ENCODE measurements at regions not wholly inside any gene's neighbourhood (a gene's known extent, or its start where the extent isn't known, plus 50 kb on each side); places are given as distances from the start of the nearest gene placed in this dataset.

- Histone ChIP-seq H2AFZ (ENCODE audit: low read length) (no peak overlapping the region), H3K9ac (ENCODE audit: extremely low read depth, insufficient read length, low read length) (no peak overlapping the region), H4K20me1 (ENCODE audit: control insufficient read depth, insufficient read depth, insufficient read length) (no peaks in the 10 kb centered on the region), H2BK5ac (ENCODE audit: insufficient read length, low read length) (no peak overlapping the region), H3T11ph (ENCODE audit: low read length) (no peak overlapping the region), H2BK12ac (ENCODE audit: insufficient read length, low read depth, low read length) (no peak overlapping the region), H3K4me2 (ENCODE audit: insufficient read depth, insufficient read length, low read length) (no peak overlapping the region), H2BK20ac (ENCODE audit: low read depth, low read length, poor library complexity, severe bottlenecking) (no peak overlapping the region), H2BK15ac (ENCODE audit: low read depth, low read length) (no peak overlapping the region), H3K27me3 (ENCODE audit: insufficient read depth, low read length) (no peaks in the 10 kb centered on the region), H3K18ac (ENCODE audit: insufficient read length, low read depth, low read length) (no peak overlapping the region), H4K91ac (ENCODE audit: insufficient read length, low read depth, low read length) (no peak overlapping the region), H4K5ac (ENCODE audit: insufficient read length, low read depth, low read length) (no peak overlapping the region), H3K56ac (ENCODE audit: insufficient read length, low read depth, low read length) (no peak overlapping the region), H3K79me2 (ENCODE audit: insufficient read depth, low read length) (no peaks in the 10 kb centered on the region), H2BK120ac (ENCODE audit: low read depth, low read length, poor library complexity, severe bottlenecking) (no peak overlapping the region), H3K4me1 (ENCODE audit: insufficient read depth, low read length) (peaks cover 3% of the 10 kb centered on the region), H3K23ac (ENCODE audit: insufficient read length, low read depth, low read length) (no peak overlapping the region), H3K4ac (ENCODE audit: low read depth, low read length) (no peak overlapping the region), H3K9me3 (ENCODE audit: control insufficient read depth, low read depth, low read length) (no peaks in the 10 kb centered on the region), H3K14ac (ENCODE audit: insufficient read depth, low read length) (no peak overlapping the region), H3K79me1 (ENCODE audit: insufficient read depth, low read depth, low read length, poor library complexity, severe bottlenecking) (no peaks in the 10 kb centered on the region), H4K8ac (replicated peaks; ENCODE audit: insufficient read length, low read depth, low read length) (no peak overlapping the region), H3K23me2 (ENCODE audit: insufficient read length, low read depth, low read length, poor library complexity, severe bottlenecking) (no peaks in the 10 kb centered on the region), H3K27ac (ENCODE audit: insufficient read length, low read depth, low read length) (no peak overlapping the region), H2AK5ac (ENCODE audit: insufficient read length, low read length) (no peak overlapping the region)
- Mint-ChIP-seq H3K9me3 (peaks cover 0 to 6% of the 10 kb centered on the region in 2 experiments; a peak in 3 of 5 replicates), H3K36me3 (ENCODE audit: insufficient read depth in 1 of 3, low read depth in 3 of 3) (no peaks in the 10 kb centered on the region), H3K27me3 (ENCODE audit: low read depth) (no peaks in the 10 kb centered on the region), H3K4me1 (peaks cover 10% of the 10 kb centered on the region in 2 experiments), H3K27ac (peak overlapping the region in 2 of 3 experiments; percentile 58; a peak in 2 of 7 replicates), H3K4me3 (no peak overlapping the region)
- WGBS (ENCODE audit: extremely low coverage, insufficient read length, low lambda C conversion rate) = no CpG with 5 or more reads among the region's 1 CpG
- no peak for TF ChIP-seq CTCF (conservative IDR thresholded peaks at IDR 0.05)
- no peak for DNase-seq
Observed at GRCh38 chr3:21140785-21141184, 610.2 kb downstream of the ZNF385D start.

All from H9 (cell line).